ENCODE measurements at regions not wholly inside any gene's neighbourhood (a gene's known extent, or its start where the extent isn't known, plus 50 kb on each side); places are given as distances from the start of the nearest gene placed in this dataset.

GRCh38 chr12:131368668-131369071, 342.2 kb upstream of the SFSWAP start:
- Histone ChIP-seq H3K36me3 (ENCODE audit: insufficient read depth, low read length, poor library complexity, severe bottlenecking) (no peaks in the 10 kb centered on the region), H3K4me3 (ENCODE audit: low read depth, low read length, poor library complexity, severe bottlenecking) (no peak overlapping the region), H3K27me3 (replicated peaks; ENCODE audit: insufficient read depth, low read depth, low read length, poor library complexity) (peaks cover 11% of the 10 kb centered on the region), H3K27ac (ENCODE audit: low read depth, low read length, poor library complexity, severe bottlenecking) (no peak overlapping the region), H3K9me3 (ENCODE audit: low read depth, low read length, poor library complexity, severe bottlenecking) (no peaks in the 10 kb centered on the region), H3K4me1 (ENCODE audit: insufficient read depth, low read length, poor library complexity, severe bottlenecking) (no peaks in the 10 kb centered on the region)
- POLR2A ChIA-PET (ENCODE audit: low non-redundant PET): no interaction called here
- intact Hi-C loops (cut with micrococcal nuclease; ENCODE audit: unreplicated experiment): no loop called here
- no peak for DNase-seq (ENCODE audit: low spot score)
- TF ChIP-seq EZH2 (IDR thresholded peaks at IDR 0.05; ENCODE audit: borderline replicate concordance, low read depth, low read length, poor library complexity, severe bottlenecking) (no peak), CTCF (conservative IDR thresholded peaks at IDR 0.05; ENCODE audit: low read depth, low read length) (no peak)
- CTCF ChIA-PET: no interaction called here
- no TSS peak for BruUV-seq (replicated peaks)

GRCh38 chr12:131369094-131369845, 341.6 kb upstream of the SFSWAP start:
- no peaks in the 10 kb centered on the region for H3K9me3 ChIP-seq (ENCODE audit: low read depth, low read length, poor library complexity, severe bottlenecking)
- H3K27me3 ChIP-seq (replicated peaks; ENCODE audit: insufficient read depth, low read depth, low read length, poor library complexity): peaks cover 11% of the 10 kb centered on the region
- no TSS peak for BruUV-seq (replicated peaks)
- CTCF ChIA-PET: no interaction called here
- no peak for TF ChIP-seq CTCF (conservative IDR thresholded peaks at IDR 0.05; ENCODE audit: low read depth, low read length)
- no peak for TF ChIP-seq EZH2 (IDR thresholded peaks at IDR 0.05; ENCODE audit: borderline replicate concordance, low read depth, low read length, poor library complexity, severe bottlenecking)
- no peak overlapping the region for H3K27ac ChIP-seq (ENCODE audit: low read depth, low read length, poor library complexity, severe bottlenecking)
- no peaks in the 10 kb centered on the region for H3K4me1 ChIP-seq (ENCODE audit: insufficient read depth, low read length, poor library complexity, severe bottlenecking)
- no peak for DNase-seq (ENCODE audit: low spot score)
- H3K4me3 ChIP-seq (ENCODE audit: low read depth, low read length, poor library complexity, severe bottlenecking): no peak overlapping the region
- no peaks in the 10 kb centered on the region for H3K36me3 ChIP-seq (ENCODE audit: insufficient read depth, low read length, poor library complexity, severe bottlenecking)
- intact Hi-C loops (cut with micrococcal nuclease; ENCODE audit: unreplicated experiment): no loop called here
- POLR2A ChIA-PET (ENCODE audit: low non-redundant PET): no interaction called here

- ChIA-PET CTCF (no interaction called here), POLR2A (ENCODE audit: low non-redundant PET) (no interaction called here)
- no peak overlapping the region for H3K4me3 ChIP-seq (ENCODE audit: low read depth, low read length, poor library complexity, severe bottlenecking)
- no peaks in the 10 kb centered on the region for H3K4me1 ChIP-seq (ENCODE audit: insufficient read depth, low read length, poor library complexity, severe bottlenecking)
- peaks cover 5% of the 10 kb centered on the region for H3K27me3 ChIP-seq (replicated peaks; ENCODE audit: insufficient read depth, low read depth, low read length, poor library complexity)
- intact Hi-C loops (cut with micrococcal nuclease; ENCODE audit: unreplicated experiment): no loop called here
- BruUV-seq (replicated peaks): no TSS peak
- no peaks in the 10 kb centered on the region for H3K9me3 ChIP-seq (ENCODE audit: low read depth, low read length, poor library complexity, severe bottlenecking)
- H3K36me3 ChIP-seq (ENCODE audit: insufficient read depth, low read length, poor library complexity, severe bottlenecking): no peaks in the 10 kb centered on the region
- DNase-seq (ENCODE audit: low spot score): no peak
- TF ChIP-seq CTCF (conservative IDR thresholded peaks at IDR 0.05; ENCODE audit: low read depth, low read length) (no peak), EZH2 (IDR thresholded peaks at IDR 0.05; ENCODE audit: borderline replicate concordance, low read depth, low read length, poor library complexity, severe bottlenecking) (no peak)
- no peak overlapping the region for H3K27ac ChIP-seq (ENCODE audit: low read depth, low read length, poor library complexity, severe bottlenecking)
Measured at GRCh38 chr12:131370321-131370720, 340.6 kb upstream of the SFSWAP start.
